ENCODE measurements at regions not wholly inside any gene's neighbourhood (a gene's known extent, or its start where the extent isn't known, plus 50 kb on each side); places are given as distances from the start of the nearest gene placed in this dataset.

GRCh38 chr1:29785554-29785953 lies 549.2 kb downstream of the PTPRU start:
- TF ChIP-seq, protein P1, sequence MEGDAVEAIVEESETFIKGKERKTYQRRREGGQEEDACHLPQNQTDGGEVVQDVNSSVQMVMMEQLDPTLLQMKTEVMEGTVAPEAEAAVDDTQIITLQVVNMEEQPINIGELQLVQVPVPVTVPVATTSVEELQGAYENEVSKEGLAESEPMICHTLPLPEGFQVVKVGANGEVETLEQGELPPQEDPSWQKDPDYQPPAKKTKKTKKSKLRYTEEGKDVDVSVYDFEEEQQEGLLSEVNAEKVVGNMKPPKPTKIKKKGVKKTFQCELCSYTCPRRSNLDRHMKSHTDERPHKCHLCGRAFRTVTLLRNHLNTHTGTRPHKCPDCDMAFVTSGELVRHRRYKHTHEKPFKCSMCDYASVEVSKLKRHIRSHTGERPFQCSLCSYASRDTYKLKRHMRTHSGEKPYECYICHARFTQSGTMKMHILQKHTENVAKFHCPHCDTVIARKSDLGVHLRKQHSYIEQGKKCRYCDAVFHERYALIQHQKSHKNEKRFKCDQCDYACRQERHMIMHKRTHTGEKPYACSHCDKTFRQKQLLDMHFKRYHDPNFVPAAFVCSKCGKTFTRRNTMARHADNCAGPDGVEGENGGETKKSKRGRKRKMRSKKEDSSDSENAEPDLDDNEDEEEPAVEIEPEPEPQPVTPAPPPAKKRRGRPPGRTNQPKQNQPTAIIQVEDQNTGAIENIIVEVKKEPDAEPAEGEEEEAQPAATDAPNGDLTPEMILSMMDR (conservative IDR thresholded peaks at IDR 0.05; ENCODE audit: low read length): no peak
- no peak for TF ChIP-seq EZH2phosphoT487 (IDR thresholded peaks at IDR 0.05; ENCODE audit: borderline replicate concordance)
